ENCODE measurements at regions not wholly inside any gene's neighbourhood (a gene's known extent, or its start where the extent isn't known, plus 50 kb on each side); places are given as distances from the start of the nearest gene placed in this dataset.

- ATAC-seq (replicated peaks in 1 of 2) (no peak), DNase-seq (no peak)
- no peaks in the 10 kb centered on the region for H3K9me3 Mint-ChIP-seq
- H3K4me3 Mint-ChIP-seq = no peak overlapping the region
- H3K4me1 Mint-ChIP-seq (ENCODE audit: low read depth) = no peaks in the 10 kb centered on the region
- H3K36me3 Mint-ChIP-seq (ENCODE audit: insufficient read depth in 2 of 2) = no peaks in the 10 kb centered on the region
- peaks cover 33% of the 10 kb centered on the region for H3K27me3 Mint-ChIP-seq (ENCODE audit: low read depth)
- H3K27ac Mint-ChIP-seq = no peak overlapping the region
Measured at GRCh38 chr5:1950096-1950707, 67.5 kb upstream of the IRX4 start.

- H3K27me3 Mint-ChIP-seq (ENCODE audit: low read depth) = peaks cover 36% of the 10 kb centered on the region
- no peaks in the 10 kb centered on the region for H3K36me3 Mint-ChIP-seq (ENCODE audit: insufficient read depth in 2 of 2)
- ATAC-seq (replicated peaks in 1 of 2) (no peak), DNase-seq (no peak)
- no peak overlapping the region for H3K27ac Mint-ChIP-seq
- no peaks in the 10 kb centered on the region for H3K9me3 Mint-ChIP-seq
- H3K4me3 Mint-ChIP-seq = no peak overlapping the region
- no peaks in the 10 kb centered on the region for H3K4me1 Mint-ChIP-seq (ENCODE audit: low read depth)
Measured at GRCh38 chr5:1949253-1949652, 66.5 kb upstream of the IRX4 start.

- no peaks in the 10 kb centered on the region for H3K36me3 Mint-ChIP-seq (ENCODE audit: insufficient read depth in 2 of 2)
- H3K4me1 Mint-ChIP-seq (ENCODE audit: low read depth) = no peaks in the 10 kb centered on the region
- ATAC-seq (replicated peaks in 1 of 2) (no peak), DNase-seq (no peak)
- no peak overlapping the region for H3K4me3 Mint-ChIP-seq
- no peaks in the 10 kb centered on the region for H3K9me3 Mint-ChIP-seq
- peaks cover 41% of the 10 kb centered on the region for H3K27me3 Mint-ChIP-seq (ENCODE audit: low read depth)
- no peak overlapping the region for H3K27ac Mint-ChIP-seq
Measured at GRCh38 chr5:1948663-1949191, 66.0 kb upstream of the IRX4 start.

GRCh38 chr5:1948111-1948510 lies 65.4 kb upstream of the IRX4 start:
- no peaks in the 10 kb centered on the region for H3K36me3 Mint-ChIP-seq (ENCODE audit: insufficient read depth in 2 of 2)
- no peak overlapping the region for H3K27ac Mint-ChIP-seq
- H3K4me3 Mint-ChIP-seq = no peak overlapping the region
- ATAC-seq (replicated peaks in 1 of 2) (no peak), DNase-seq (no peak)
- no peaks in the 10 kb centered on the region for H3K4me1 Mint-ChIP-seq (ENCODE audit: low read depth)
- peaks cover 39% of the 10 kb centered on the region for H3K27me3 Mint-ChIP-seq (ENCODE audit: low read depth)
- no peaks in the 10 kb centered on the region for H3K9me3 Mint-ChIP-seq

- ATAC-seq (replicated peaks in 1 of 2) (no peak), DNase-seq (no peak)
- Mint-ChIP-seq H3K9me3 (no peaks in the 10 kb centered on the region), H3K27me3 (ENCODE audit: low read depth) (peaks cover 29% of the 10 kb centered on the region), H3K4me3 (no peak overlapping the region), H3K4me1 (ENCODE audit: low read depth) (no peaks in the 10 kb centered on the region), H3K27ac (no peak overlapping the region), H3K36me3 (ENCODE audit: insufficient read depth in 2 of 2) (no peaks in the 10 kb centered on the region)
Measured at GRCh38 chr5:1946776-1947175, 64.1 kb upstream of the IRX4 start.

GRCh38 chr5:1946122-1946677 lies 63.5 kb upstream of the IRX4 start:
- DNase-seq = no peak
- Mint-ChIP-seq H3K36me3 (ENCODE audit: insufficient read depth in 2 of 2) (no peaks in the 10 kb centered on the region), H3K9me3 (no peaks in the 10 kb centered on the region), H3K4me3 (no peak overlapping the region), H3K27me3 (ENCODE audit: low read depth) (peaks cover 24% of the 10 kb centered on the region), H3K4me1 (ENCODE audit: low read depth) (no peaks in the 10 kb centered on the region), H3K27ac (no peak overlapping the region)
- no peak for ATAC-seq (replicated peaks in 1 of 2)

GRCh38 chr5:1945606-1946005 lies 62.9 kb upstream of the IRX4 start:
- Mint-ChIP-seq H3K9me3 (no peaks in the 10 kb centered on the region), H3K27me3 (ENCODE audit: low read depth) (peaks cover 23% of the 10 kb centered on the region), H3K4me1 (ENCODE audit: low read depth) (no peaks in the 10 kb centered on the region), H3K27ac (no peak overlapping the region), H3K4me3 (no peak overlapping the region), H3K36me3 (ENCODE audit: insufficient read depth in 2 of 2) (no peaks in the 10 kb centered on the region)
- no peak for ATAC-seq (replicated peaks in 1 of 2)
- no peak for DNase-seq

GRCh38 chr5:1944408-1944807 lies 61.7 kb upstream of the IRX4 start:
- H3K9me3 Mint-ChIP-seq = no peaks in the 10 kb centered on the region
- H3K27me3 Mint-ChIP-seq (ENCODE audit: low read depth) = peaks cover 23% of the 10 kb centered on the region

GRCh38 chr5:1943481-1943880 lies 60.8 kb upstream of the IRX4 start:
- Mint-ChIP-seq H3K27me3 (ENCODE audit: low read depth) (peaks cover 23% of the 10 kb centered on the region), H3K4me1 (ENCODE audit: low read depth) (no peaks in the 10 kb centered on the region), H3K4me3 (no peak overlapping the region), H3K9me3 (no peaks in the 10 kb centered on the region), H3K27ac (no peak overlapping the region), H3K36me3 (ENCODE audit: insufficient read depth in 2 of 2) (no peaks in the 10 kb centered on the region)
- ATAC-seq (replicated peaks in 1 of 2) = no peak
- no peak for DNase-seq

More at GRCh38 chr5:1944408-1944807, 61.7 kb upstream of the IRX4 start:
- ATAC-seq (replicated peaks in 1 of 2) = no peak
- Mint-ChIP-seq H3K36me3 (ENCODE audit: insufficient read depth in 2 of 2) (no peaks in the 10 kb centered on the region), H3K27ac (no peak overlapping the region), H3K4me1 (ENCODE audit: low read depth) (no peaks in the 10 kb centered on the region), H3K4me3 (no peak overlapping the region)
- no peak for DNase-seq

GRCh38 chr5:1942630-1943029 lies 59.9 kb upstream of the IRX4 start:
- ATAC-seq (replicated peaks in 1 of 2) (no peak), DNase-seq (no peak)
- no peaks in the 10 kb centered on the region for H3K36me3 Mint-ChIP-seq (ENCODE audit: insufficient read depth in 2 of 2)
- no peaks in the 10 kb centered on the region for H3K9me3 Mint-ChIP-seq
- no peaks in the 10 kb centered on the region for H3K4me1 Mint-ChIP-seq (ENCODE audit: low read depth)
- H3K27ac Mint-ChIP-seq = no peak overlapping the region
- H3K4me3 Mint-ChIP-seq = no peak overlapping the region
- H3K27me3 Mint-ChIP-seq (ENCODE audit: low read depth) = peaks cover 23% of the 10 kb centered on the region

GRCh38 chr5:1942158-1942557 lies 59.4 kb upstream of the IRX4 start:
- no peak overlapping the region for H3K27ac Mint-ChIP-seq
- peaks cover 22% of the 10 kb centered on the region for H3K27me3 Mint-ChIP-seq (ENCODE audit: low read depth)
- H3K9me3 Mint-ChIP-seq = no peaks in the 10 kb centered on the region
- H3K36me3 Mint-ChIP-seq (ENCODE audit: insufficient read depth in 2 of 2) = no peaks in the 10 kb centered on the region
- no peak for DNase-seq
- H3K4me1 Mint-ChIP-seq (ENCODE audit: low read depth) = no peaks in the 10 kb centered on the region
- no peak for ATAC-seq (replicated peaks in 1 of 2)
- no peak overlapping the region for H3K4me3 Mint-ChIP-seq

GRCh38 chr5:1939256-1939655 lies 56.5 kb upstream of the IRX4 start:
- DNase-seq (no peak), ATAC-seq (replicated peaks in 1 of 2) (no peak)
- no peaks in the 10 kb centered on the region for H3K4me1 Mint-ChIP-seq (ENCODE audit: low read depth)
- peaks cover 16% of the 10 kb centered on the region for H3K27me3 Mint-ChIP-seq (ENCODE audit: low read depth)
- no peak overlapping the region for H3K4me3 Mint-ChIP-seq
- H3K27ac Mint-ChIP-seq = no peak overlapping the region
- no peaks in the 10 kb centered on the region for H3K9me3 Mint-ChIP-seq
- no peaks in the 10 kb centered on the region for H3K36me3 Mint-ChIP-seq (ENCODE audit: insufficient read depth in 2 of 2)

GRCh38 chr5:1938310-1939000 lies 55.7 kb upstream of the IRX4 start:
- Mint-ChIP-seq H3K36me3 (ENCODE audit: insufficient read depth in 2 of 2) (no peaks in the 10 kb centered on the region), H3K27ac (no peak overlapping the region), H3K4me3 (no peak overlapping the region), H3K4me1 (ENCODE audit: low read depth) (no peaks in the 10 kb centered on the region), H3K9me3 (no peaks in the 10 kb centered on the region), H3K27me3 (ENCODE audit: low read depth) (peaks cover 8% of the 10 kb centered on the region)
- ATAC-seq (replicated peaks in 1 of 2) (no peak), DNase-seq (no peak)
